HEK293 (cell line): ENCODE measurements at regions not wholly inside any gene's neighbourhood (a gene's known extent, or its start where the extent isn't known, plus 50 kb on each side); places are given as distances from the start of the nearest gene placed in this dataset.
"Not testable (repeated sequence)": the region's sequence is repeated elsewhere in the genome, so short reads cannot be mapped to it uniquely, and the experiment has no call there.

Source experiments
- CTCF ChIP-seq: fragments of 450-650 bp; formaldehyde crosslinking; IDR thresholded peaks from 2 replicates; pipeline ENCODE4 v1.5.1; 2016; ENCODE audit warnings: missing biosample characterization, missing genetic modification characterization
- ZNF292 ChIP-seq: fragments of 450-650 bp; formaldehyde crosslinking; IDR thresholded peaks from 2 replicates; pipeline ENCODE4 v1.5.1; 2016; ENCODE audit warnings: low read depth, missing biosample characterization, missing genetic modification characterization, borderline replicate concordance
- ZNF48 ChIP-seq: fragments of 450-650 bp; formaldehyde crosslinking; IDR thresholded peaks from 2 replicates; pipeline ENCODE4 v1.5.1; 2016; ENCODE audit warnings: missing biosample characterization, missing genetic modification characterization

DNA sequence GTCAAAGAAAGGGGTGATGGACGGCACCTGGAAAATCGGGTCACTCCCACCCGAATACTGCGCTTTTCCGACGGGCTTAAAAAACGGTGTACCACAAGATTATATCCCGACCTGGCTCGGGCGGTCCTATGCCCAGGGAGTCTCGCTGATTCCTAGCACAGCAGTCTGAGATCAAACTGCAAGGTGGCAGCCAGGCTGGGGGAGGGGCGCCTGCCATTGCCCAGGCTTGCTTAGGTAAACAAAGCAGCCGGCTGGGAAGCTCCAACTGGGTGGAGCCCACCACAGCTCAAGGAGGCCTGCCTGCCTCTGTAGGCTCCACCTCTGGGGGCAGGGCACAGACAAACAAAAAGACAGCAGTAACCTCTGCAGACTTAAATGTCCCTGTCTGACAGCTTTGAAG is 413.8 kb upstream of the CTSO start:
- not testable (repeated sequence) for TF ChIP-seq ZNF48, ZNF292, CTCF (tag by site-specific recombination)
